ENCODE measurements at regions not wholly inside any gene's neighbourhood (a gene's known extent, or its start where the extent isn't known, plus 50 kb on each side); places are given as distances from the start of the nearest gene placed in this dataset.

GRCh38 chr1:47551971-47552528 lies 114.2 kb downstream of the FOXD2 start:
- TF ChIP-seq CTCF (IDR thresholded peaks at IDR 0.05; ENCODE audit: control extremely low read depth, extremely low read depth, low read depth, missing control alignments): no peak
- ChIA-PET CTCF (no interaction called here), POLR2A (no interaction called here)
- DNase-seq (ENCODE audit: extremely low spot score): no peak

GRCh38 chr1:47554082-47554481 lies 116.2 kb downstream of the FOXD2 start:
- POLR2A ChIA-PET: no interaction called here
- CTCF ChIA-PET: no interaction called here
- DNase-seq (ENCODE audit: extremely low spot score): no peak
- TF ChIP-seq CTCF (IDR thresholded peaks at IDR 0.05; ENCODE audit: control extremely low read depth, extremely low read depth, low read depth, missing control alignments): no peak

GRCh38 chr1:47554901-47555300 lies 117.1 kb downstream of the FOXD2 start:
- no peak for DNase-seq (ENCODE audit: extremely low spot score)
- CTCF ChIA-PET: no interaction called here
- POLR2A ChIA-PET: no interaction called here
- no peak for TF ChIP-seq CTCF (IDR thresholded peaks at IDR 0.05; ENCODE audit: control extremely low read depth, extremely low read depth, low read depth, missing control alignments)

- ChIA-PET CTCF (no interaction called here), POLR2A (no interaction called here)
- no peak for DNase-seq (ENCODE audit: extremely low spot score)
- TF ChIP-seq CTCF (IDR thresholded peaks at IDR 0.05; ENCODE audit: control extremely low read depth, extremely low read depth, low read depth, missing control alignments): no peak
Observed at GRCh38 chr1:47555306-47555705, 117.5 kb downstream of the FOXD2 start.

GRCh38 chr1:47555841-47556560 lies 118.2 kb downstream of the FOXD2 start:
- ChIA-PET CTCF (no interaction called here), POLR2A (no interaction called here)
- DNase-seq (ENCODE audit: extremely low spot score): no peak
- no peak for TF ChIP-seq CTCF (IDR thresholded peaks at IDR 0.05; ENCODE audit: control extremely low read depth, extremely low read depth, low read depth, missing control alignments)

GRCh38 chr1:47557066-47557465 lies 119.2 kb downstream of the FOXD2 start:
- ChIA-PET POLR2A (no interaction called here), CTCF (no interaction called here)
- no peak for DNase-seq (ENCODE audit: extremely low spot score)
- TF ChIP-seq CTCF (IDR thresholded peaks at IDR 0.05; ENCODE audit: control extremely low read depth, extremely low read depth, low read depth, missing control alignments): no peak

Data from GM10248 (cell line).